ENCODE measurements at regions not wholly inside any gene's neighbourhood (a gene's known extent, or its start where the extent isn't known, plus 50 kb on each side); places are given as distances from the start of the nearest gene placed in this dataset.

GRCh38 chr1:199163267-199163666, 524.4 kb downstream of the PTPRC start:
- intact Hi-C loops (cut with micrococcal nuclease; ENCODE audit: unreplicated experiment): no loop called here
- SMC1A ChIA-PET (ENCODE audit: uncharacterized antibody, unreplicated experiment): interaction anchor here (1.0 to 5.1 kb wide), 7 partner anchors 10 to 154 kb away, joined by 3 to 41 read pairs (median 13); no protein-coding TSS in a partner anchor
- CTCF ChIA-PET: interaction anchor here (0.7 to 3.4 kb wide), 7 partner anchors 10 to 541 kb away, joined by 3 to 13 read pairs (median 5); no protein-coding TSS in a partner anchor

More at GRCh38 chr1:199163267-199163666, 524.4 kb downstream of the PTPRC start:
- Histone ChIP-seq H3K79me2 (ENCODE audit: control insufficient read depth, insufficient read depth, low read length) (no peaks in the 10 kb centered on the region), H3K36me3 (ENCODE audit: control insufficient read depth in 2 of 2, insufficient read depth in 2 of 2, low read length in 1 of 2) (no peaks in the 10 kb centered on the region), H3K4me3 (no peak overlapping the region), H3K9me3 (replicated peaks; ENCODE audit: control insufficient read depth, insufficient read depth, low read length) (no peaks in the 10 kb centered on the region), H3K9ac (ENCODE audit: control insufficient read depth, insufficient read depth, low read length) (no peak overlapping the region), H3K27ac (ENCODE audit: control insufficient read depth, insufficient read depth) (no peak overlapping the region), H3K27me3 (replicated peaks in 1 of 2; ENCODE audit: control insufficient read depth in 2 of 2, insufficient read depth in 2 of 2, low read length in 1 of 2) (no peaks in the 10 kb centered on the region), H3K4me1 (ENCODE audit: control insufficient read depth, insufficient read depth, low read length) (peaks cover 8% of the 10 kb centered on the region; the same call in 1 of the 2 replicates), H3K4me2 (ENCODE audit: control insufficient read depth, insufficient read depth) (no peak overlapping the region), H4K20me1 (ENCODE audit: control insufficient read depth, insufficient read depth) (no peaks in the 10 kb centered on the region), H2AFZ (ENCODE audit: control insufficient read depth, low read depth, low read length) (no peak overlapping the region)
- DNase-seq (ENCODE audit: low read depth, low spot score): no peak
- POLR2A ChIA-PET: interaction anchor here (2.2 kb wide), 1 partner anchor 10 kb away, joined by 10 read pairs; no protein-coding TSS in a partner anchor
- BruUV-seq (replicated peaks): no TSS peak
- TF ChIP-seq NRF1 (conservative IDR thresholded peaks at IDR 0.05; ENCODE audit: low read depth, low read length) (no peak), RUNX3 (IDR thresholded peaks at IDR 0.05; ENCODE audit: low read length) (no peak), CEBPB (IDR thresholded peaks at IDR 0.05; ENCODE audit: borderline replicate concordance in 1 of 2, low read depth in 2 of 2, low read length in 2 of 2) (no peak), TCF7 (IDR thresholded peaks at IDR 0.05; ENCODE audit: borderline replicate concordance) (no peak), NFYA (IDR thresholded peaks at IDR 0.05; ENCODE audit: borderline replicate concordance, low read depth, low read length) (no peak), SIN3A (IDR thresholded peaks at IDR 0.05; ENCODE audit: low read depth, low read length) (no peak), SMAD5 (IDR thresholded peaks at IDR 0.05; ENCODE audit: low read depth) (no peak), SRF (IDR thresholded peaks at IDR 0.05; ENCODE audit: low read depth in 2 of 2, low read length in 2 of 2) (no peak), JUND (IDR thresholded peaks at IDR 0.05; ENCODE audit: low read depth, low read length) (no peak), POLR2AphosphoS2 (IDR thresholded peaks at IDR 0.05; ENCODE audit: low read depth, low read length) (no peak), TARDBP (IDR thresholded peaks at IDR 0.05; ENCODE audit: borderline replicate concordance) (no peak), NR2F1 (conservative IDR thresholded peaks at IDR 0.05) (no peak), EP300 (IDR thresholded peaks at IDR 0.05; ENCODE audit: borderline replicate concordance in 1 of 2, control insufficient read depth in 1 of 2, low read depth in 2 of 2, low read length in 2 of 2) (no peak), ELK1 (IDR thresholded peaks at IDR 0.05; ENCODE audit: low read depth, low read length) (no peak), DPF2 (IDR thresholded peaks at IDR 0.05) (no peak), STAT3 (IDR thresholded peaks at IDR 0.05; ENCODE audit: low read depth, low read length) (no peak), FOXM1 (IDR thresholded peaks at IDR 0.05; ENCODE audit: low read depth, low read length) (no peak), NR2C1 (IDR thresholded peaks at IDR 0.05) (no peak), MYB (IDR thresholded peaks at IDR 0.05; ENCODE audit: borderline replicate concordance, low read depth, low read length) (no peak), HCFC1 (IDR thresholded peaks at IDR 0.05; ENCODE audit: low read length) (no peak)
- no peak for FAIRE-seq
- no peak; the same call in 2 of the 3 replicates for ATAC-seq
- in situ Hi-C loops (cut with MboI): no loop called here
- RAD21 ChIA-PET (ENCODE audit: unreplicated experiment): interaction anchor here (0.7 to 2.2 kb wide), 4 partner anchors 11 to 79 kb away, joined by 3 to 10 read pairs (median 5); no protein-coding TSS in a partner anchor
- 65% methylated on average over 4 of the region's 4 CpGs for WGBS (ENCODE audit: insufficient coverage, insufficient replicate concordance, low lambda C conversion rate, missing lambda C conversion rate)
